GM19351 (cell line): ENCODE measurements at regions not wholly inside any gene's neighbourhood (a gene's known extent, or its start where the extent isn't known, plus 50 kb on each side); places are given as distances from the start of the nearest gene placed in this dataset.

ENCODE experiments used
- ATAC-seq: cut with Tn5 transposase; IDR thresholded peaks from one replicate; pipeline ENCODE4 v1.9.1; 2021; ENCODE audit warnings: mild to moderate bottlenecking, moderate library complexity; ENCODE audit not compliant: unreplicated experiment

GRCh38 chr15:75131269-75131643, 70.4 kb upstream of the C15orf39 start:
- ATAC-seq, result no peak

- ATAC-seq, result no peak
Observed at GRCh38 chr15:75134748-75135147, 66.9 kb upstream of the C15orf39 start.

- no peak for ATAC-seq
Observed at GRCh38 chr15:75136118-75136517, 65.6 kb upstream of the C15orf39 start.

- no peak for ATAC-seq
Observed at GRCh38 chr15:75136758-75137157, 64.9 kb upstream of the C15orf39 start.

GRCh38 chr15:75138016-75138999, 63.4 kb upstream of the C15orf39 start:
- no peak for ATAC-seq

GRCh38 chr15:75140080-75140879, 61.4 kb upstream of the C15orf39 start:
- ATAC-seq, result no peak

- no peak for ATAC-seq
Observed at GRCh38 chr15:75142499-75142898, 59.2 kb upstream of the C15orf39 start.

- ATAC-seq, result no peak
Observed at GRCh38 chr15:75143738-75144334, 57.8 kb upstream of the C15orf39 start.

GRCh38 chr15:75145027-75145841, 56.4 kb upstream of the C15orf39 start:
- no peak for ATAC-seq

- no peak for ATAC-seq
Observed at GRCh38 chr15:75148280-75148679, 53.4 kb upstream of the C15orf39 start.

GRCh38 chr15:75149867-75150709, 51.6 kb upstream of the C15orf39 start:
- ATAC-seq, result no peak

GRCh38 chr15:75151214-75152128, 50.2 kb upstream of the C15orf39 start:
- ATAC-seq, result no peak
